Colon (tissue), 2 donors: ENCODE measurements at regions not wholly inside any gene's neighbourhood (a gene's known extent, or its start where the extent isn't known, plus 50 kb on each side); places are given as distances from the start of the nearest gene placed in this dataset.

Experiments used
- FAIRE-seq: peaks from 2 replicates; lab custom pipeline; 2012; peaks lifted over from hg19 to GRCh38; lab: Jason Lieb, UNC
- donor health status: control.
- donor health status: control.

DNA sequence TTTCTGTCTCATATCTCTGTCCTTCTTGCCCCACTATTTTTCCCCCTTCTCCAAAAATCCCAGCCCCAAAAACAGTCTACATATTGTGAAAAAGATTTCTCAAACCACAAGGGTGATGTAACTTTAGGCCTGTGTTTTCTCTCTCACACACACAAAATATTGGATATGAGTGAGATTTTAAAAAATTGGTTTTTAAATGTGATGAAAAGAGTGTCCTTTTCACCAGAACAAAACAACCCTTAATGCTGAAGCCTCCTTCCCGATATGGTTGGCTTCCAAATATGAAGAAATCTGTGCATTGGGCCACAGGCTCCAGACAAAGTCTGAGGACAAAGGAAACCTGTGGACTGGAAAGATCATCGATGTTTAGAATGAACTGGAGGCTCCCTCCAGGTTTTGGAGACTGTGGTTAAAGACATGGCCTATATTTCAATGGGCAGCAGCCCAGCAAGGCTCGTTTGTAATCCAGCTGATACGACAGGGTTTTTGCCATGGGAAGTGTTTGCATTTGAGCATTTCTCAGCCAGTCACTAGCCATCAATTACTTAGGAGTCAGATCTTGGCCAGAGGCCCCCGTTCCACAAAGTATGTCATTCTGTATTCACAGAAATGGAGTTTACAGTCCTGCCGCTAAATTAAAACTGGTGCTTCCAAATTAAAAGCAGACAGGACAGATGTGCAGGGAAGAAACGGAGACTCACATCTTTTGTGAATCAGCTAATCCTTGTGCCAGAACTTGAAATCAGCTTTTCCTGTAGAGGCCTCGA lies 546.3 kb downstream of the EBF1 start:
- no peak for FAIRE-seq

- FAIRE-seq: no peak
Observed at GRCh38 chr5:158552241-158552640, 547.5 kb downstream of the EBF1 start.

DNA sequence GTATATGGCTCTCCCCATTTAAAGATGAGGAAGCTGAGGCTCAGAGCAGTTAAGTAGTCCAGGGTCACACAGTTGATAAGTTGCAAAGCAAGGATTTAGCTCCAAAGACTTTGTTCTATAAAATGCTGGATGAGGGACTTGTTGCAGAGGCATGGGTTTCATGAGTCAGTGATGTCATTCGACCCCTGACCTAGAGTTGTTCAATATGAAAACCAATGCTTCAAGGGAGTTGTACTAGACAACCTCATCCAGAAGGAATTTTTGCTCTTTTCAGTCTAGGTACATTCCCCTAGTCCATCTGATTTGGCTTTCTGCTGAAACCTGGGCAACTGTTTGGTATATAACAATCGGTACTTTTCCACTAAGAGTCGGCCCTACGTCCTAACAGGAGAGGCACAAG lies 550.4 kb downstream of the EBF1 start:
- FAIRE-seq: no peak

GRCh38 chr5:158546748-158547147 lies 553.0 kb downstream of the EBF1 start:
- no peak for FAIRE-seq

- FAIRE-seq: no peak
Observed at GRCh38 chr5:158545949-158546530, 553.7 kb downstream of the EBF1 start.

DNA sequence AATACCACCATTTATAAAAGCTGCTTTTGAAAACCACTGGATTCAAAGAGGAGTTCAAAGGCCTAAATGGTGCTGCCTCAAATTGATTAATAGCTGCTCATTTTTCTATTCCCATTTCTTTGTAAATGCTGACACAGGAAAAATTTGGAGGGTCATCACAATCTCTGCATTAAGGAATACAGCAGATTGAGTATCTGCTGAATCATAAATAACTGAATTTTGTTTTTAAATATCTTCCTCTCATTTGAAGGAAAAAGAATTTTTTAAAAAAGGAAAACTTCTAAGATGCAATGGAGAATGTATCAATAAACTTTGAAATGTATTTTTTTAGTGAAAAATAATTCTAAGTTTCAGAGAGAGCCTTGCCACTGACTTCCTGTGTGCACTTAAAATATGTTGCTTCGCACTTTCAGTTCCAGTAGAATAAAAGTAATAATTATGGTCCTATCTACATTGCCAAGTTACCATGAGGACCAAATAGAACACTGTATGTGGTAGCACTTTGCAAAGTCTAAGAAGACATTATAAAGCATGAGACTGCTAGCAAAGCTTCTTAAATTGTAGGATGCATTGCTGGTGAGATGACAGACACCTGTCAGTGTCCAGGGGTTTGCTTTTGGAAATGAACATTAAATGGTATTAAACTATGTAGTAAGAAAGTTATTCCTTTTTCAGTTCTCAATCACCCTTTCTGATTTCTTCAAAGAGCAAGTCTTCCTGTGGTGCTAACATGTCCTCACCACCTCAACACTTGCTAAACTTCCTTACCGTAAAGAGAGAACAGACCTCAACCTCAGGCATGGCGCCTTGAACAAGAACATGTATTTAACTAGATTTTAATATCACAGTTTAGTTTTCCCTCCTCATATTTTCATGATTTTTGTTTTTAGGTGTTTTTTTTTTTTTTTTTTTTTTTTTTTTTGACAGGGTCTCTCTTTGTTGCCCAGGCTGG lies 555.1 kb downstream of the EBF1 start:
- no peak for FAIRE-seq

DNA sequence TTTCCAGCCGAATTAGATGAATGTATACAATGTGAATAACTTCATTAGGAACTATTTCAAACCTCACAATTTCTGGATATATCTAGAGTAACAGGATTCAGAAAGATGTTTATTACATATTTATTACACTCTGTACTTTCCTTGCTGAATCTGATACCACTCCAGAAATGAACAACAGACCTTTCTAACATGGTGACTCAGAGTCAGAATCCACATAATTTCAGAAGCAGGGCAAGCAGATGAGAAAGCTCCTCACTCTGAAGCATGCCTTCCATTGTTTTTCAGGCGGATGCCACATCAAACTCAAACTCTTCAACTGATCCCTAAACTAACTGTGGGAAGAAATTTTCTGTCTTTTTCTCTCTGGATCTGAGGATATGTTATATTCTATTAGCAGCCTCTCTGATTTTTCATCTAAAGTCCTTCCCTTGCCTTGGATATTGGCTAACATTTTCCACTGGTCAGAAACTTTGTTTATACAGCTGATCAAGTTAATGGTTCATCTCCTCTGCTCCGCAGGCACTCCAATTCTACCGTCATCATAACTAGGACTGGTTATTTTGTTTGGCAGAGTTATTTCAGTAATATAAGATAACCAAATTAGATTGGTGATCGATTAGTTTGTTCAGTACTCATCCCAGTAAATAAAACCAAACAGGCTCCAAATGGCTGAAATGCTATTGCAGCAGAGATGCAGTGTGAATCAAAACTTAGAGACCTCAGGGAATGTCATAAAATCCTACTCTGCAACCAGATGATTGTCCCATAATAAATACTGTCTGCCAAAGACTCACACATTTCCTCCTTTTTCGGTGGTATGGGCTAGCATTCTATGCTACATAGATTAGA lies 556.0 kb downstream of the EBF1 start:
- no peak for FAIRE-seq

GRCh38 chr5:158541536-158542297 lies 558.0 kb downstream of the EBF1 start:
- FAIRE-seq: no peak

DNA sequence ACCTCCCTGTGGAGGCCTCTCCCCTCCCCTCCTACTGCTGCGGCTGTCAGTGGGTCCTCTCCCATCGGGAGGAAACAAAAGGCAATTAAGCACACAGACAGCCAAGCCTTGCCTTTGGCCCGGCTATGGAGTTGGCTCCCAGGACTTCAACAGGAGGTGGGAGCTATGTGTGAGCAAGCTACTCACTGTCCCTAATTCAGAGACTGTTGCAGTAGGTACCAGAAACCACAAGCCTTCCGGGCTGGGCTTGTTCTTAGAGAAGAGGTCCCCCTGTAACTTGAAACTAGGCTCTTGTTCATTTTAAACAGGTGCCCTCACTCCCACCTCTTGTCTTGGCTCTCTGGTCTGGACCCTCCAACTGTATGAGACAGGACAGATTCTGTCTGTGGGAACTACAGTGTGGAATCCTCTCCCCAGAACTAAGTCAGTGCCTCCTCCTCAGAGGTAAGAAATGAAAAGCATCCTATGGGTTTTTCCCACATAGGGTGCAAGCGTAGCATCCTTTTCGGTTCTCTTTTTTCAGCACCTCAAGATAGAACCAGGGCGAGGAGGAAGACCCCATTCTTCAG lies 561.1 kb downstream of the EBF1 start:
- FAIRE-seq: no peak

DNA sequence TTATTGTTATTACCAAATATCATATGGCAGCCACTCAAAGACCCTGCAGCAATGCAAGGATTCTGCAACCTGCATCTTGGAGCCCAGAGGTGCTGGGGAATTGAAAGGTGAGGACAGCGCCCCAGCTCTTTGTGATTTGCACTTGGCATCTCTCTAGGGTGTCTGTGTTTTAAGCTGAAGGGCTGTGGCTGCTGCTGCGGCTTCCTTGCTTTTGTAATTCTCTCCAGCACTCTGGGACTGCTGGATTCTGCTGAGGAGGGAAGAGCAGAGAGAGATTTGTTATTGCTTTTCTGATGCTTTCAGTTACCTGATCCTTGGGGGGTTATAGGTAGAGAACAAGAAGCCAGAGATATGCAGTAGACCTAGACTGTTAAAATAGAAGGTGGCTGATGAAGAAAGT lies 562.4 kb downstream of the EBF1 start:
- FAIRE-seq: no peak

- FAIRE-seq: no peak
Observed at GRCh38 chr5:158534203-158534602, 565.5 kb downstream of the EBF1 start.

- no peak for FAIRE-seq
Observed at GRCh38 chr5:158532739-158533138, 567.0 kb downstream of the EBF1 start.

GRCh38 chr5:158531860-158532259 lies 567.9 kb downstream of the EBF1 start:
- no peak for FAIRE-seq

DNA sequence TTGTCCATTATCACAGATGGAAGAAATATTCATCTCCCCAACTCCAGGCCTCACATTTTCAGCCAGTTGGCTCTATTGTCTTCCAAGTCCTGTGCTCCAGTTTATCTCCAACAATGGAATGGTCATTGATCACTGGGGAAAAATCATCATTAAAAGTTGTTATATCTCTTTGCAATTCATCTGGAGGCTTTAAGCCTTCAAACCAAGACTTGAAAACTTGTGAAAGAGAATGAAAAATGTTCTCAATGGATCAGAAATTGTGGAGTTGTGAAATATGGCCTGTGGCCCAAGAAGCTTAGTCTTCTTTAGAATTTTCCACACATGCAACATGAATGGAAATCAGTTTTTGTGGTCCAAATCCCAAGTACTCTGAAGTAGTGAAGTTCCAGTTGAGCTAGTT lies 569.6 kb downstream of the EBF1 start:
- FAIRE-seq: no peak

GRCh38 chr5:158529454-158529853 lies 570.3 kb downstream of the EBF1 start:
- FAIRE-seq: no peak

DNA sequence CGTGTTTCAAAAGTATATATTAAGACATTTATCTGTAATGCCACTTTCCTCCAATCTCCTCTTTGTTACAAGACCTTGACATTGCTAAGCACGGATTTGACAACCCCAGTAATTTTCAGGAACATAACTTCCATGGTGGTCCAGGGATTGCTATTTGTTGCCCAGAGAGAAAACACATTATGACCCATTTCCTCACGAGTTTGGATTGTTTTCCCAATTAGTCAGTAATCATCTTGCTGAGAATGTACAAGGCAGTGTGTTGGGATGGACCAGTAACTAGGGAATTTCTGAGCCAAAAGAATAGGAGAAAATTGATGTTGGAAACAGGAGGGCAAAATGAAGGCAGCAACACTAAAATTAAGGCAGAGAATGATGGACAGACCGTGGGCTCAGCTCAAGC lies 574.1 kb downstream of the EBF1 start:
- no peak for FAIRE-seq

DNA sequence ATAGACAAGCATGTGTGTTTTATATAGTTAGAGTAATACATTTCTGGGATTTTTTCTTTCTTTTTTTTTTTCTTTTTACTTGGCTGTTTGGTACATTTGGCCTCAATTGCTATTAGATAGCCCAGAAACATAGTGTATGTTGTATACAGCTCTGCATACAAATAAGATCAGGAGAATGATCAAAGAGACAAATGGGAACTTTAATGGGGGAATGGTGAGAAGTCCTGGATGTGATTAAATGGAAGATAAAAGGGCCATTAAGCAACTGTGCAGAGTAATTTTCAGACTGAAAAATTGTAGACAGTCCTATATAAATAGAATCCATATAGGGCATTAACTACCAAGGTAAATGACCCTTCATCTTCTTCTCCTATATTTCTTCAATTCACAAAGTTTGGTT lies 575.6 kb downstream of the EBF1 start:
- FAIRE-seq: no peak

DNA sequence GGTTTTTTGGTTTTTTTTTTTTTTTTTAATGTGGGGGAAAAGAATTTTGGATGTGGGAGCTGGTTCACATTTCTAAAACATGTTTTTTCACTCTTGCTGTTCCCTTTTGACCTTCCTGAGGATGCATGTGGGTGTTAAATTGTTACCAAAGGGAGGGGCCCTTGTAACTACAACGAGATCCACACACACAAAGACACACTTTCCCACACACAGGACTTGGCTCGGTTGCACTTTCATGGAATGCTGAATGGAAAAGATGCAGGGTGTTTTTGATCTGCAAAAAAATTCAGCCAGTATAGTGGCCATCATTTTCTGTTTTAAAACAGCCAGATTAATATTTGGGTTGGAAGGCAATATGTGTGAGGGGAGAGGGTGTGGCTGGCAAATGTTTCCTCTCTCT lies 576.9 kb downstream of the EBF1 start:
- FAIRE-seq: no peak

DNA sequence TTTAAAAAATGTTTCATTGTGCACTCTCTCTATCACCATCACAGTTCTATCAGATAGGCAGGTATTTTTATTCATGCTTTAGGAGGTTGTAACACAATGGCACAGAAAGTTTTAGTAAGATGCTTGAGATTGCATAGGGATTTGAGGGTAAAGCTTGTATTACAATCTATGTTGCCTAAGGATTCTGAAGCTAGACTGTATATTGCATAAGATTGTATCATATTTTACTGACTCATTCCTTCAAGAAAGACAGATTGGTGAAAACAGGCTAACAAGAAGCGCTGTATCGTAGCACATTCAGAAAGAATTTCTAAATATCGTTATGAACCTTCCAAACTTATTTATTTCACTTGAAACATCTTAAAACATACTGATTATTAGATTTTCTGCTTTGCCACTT lies 577.7 kb downstream of the EBF1 start:
- no peak for FAIRE-seq

- no peak for FAIRE-seq
Observed at GRCh38 chr5:158519433-158520021, 580.2 kb downstream of the EBF1 start.

GRCh38 chr5:158516521-158516920 lies 583.2 kb downstream of the EBF1 start:
- FAIRE-seq: no peak
